ENCODE measurements at regions not wholly inside any gene's neighbourhood (a gene's known extent, or its start where the extent isn't known, plus 50 kb on each side); places are given as distances from the start of the nearest gene placed in this dataset.

DNA sequence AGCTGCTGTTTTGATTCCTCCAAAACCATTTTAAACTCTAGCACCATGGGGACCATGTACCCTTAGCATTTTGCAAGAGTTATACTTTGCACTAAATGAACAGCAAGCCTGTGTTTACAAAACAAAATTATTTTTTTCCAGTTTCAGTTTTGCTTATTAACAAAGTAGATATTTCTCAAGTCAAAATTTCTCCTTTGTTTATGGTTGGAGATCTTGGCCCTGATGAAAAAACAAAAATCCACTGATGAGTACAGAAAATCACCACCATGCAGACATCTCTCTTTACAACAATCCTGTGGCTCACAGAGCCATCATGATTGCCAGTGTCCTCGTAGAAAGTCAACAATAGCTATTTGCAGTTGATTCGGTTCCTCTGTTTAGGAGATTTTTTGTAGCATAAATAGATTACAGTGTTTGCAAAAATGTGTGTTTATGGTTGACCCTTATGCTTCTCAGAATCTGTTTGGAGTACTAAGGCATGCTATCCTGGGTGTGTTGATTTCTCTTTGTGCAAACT lies 201.1 kb upstream of the NUDT4 start:
- TF ChIP-seq FOXM1 (IDR thresholded peaks at IDR 0.05; ENCODE audit: low read depth), result no peak
- TF ChIP-seq FOSL2 (IDR thresholded peaks at IDR 0.05; ENCODE audit: borderline replicate concordance, low read depth), result no peak
- no peak for TF ChIP-seq RFX5 (IDR thresholded peaks at IDR 0.05; ENCODE audit: low read length)
- TF ChIP-seq EZH2phosphoT487 (IDR thresholded peaks at IDR 0.05; ENCODE audit: borderline replicate concordance, low read depth), result no peak
- TF ChIP-seq, protein P1, sequence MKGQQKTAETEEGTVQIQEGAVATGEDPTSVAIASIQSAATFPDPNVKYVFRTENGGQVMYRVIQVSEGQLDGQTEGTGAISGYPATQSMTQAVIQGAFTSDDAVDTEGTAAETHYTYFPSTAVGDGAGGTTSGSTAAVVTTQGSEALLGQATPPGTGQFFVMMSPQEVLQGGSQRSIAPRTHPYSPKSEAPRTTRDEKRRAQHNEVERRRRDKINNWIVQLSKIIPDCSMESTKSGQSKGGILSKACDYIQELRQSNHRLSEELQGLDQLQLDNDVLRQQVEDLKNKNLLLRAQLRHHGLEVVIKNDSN (IDR thresholded peaks at IDR 0.05; ENCODE audit: borderline replicate concordance, low read depth), result no peak
- no peak for TF ChIP-seq CTCF (IDR thresholded peaks at IDR 0.05)
- no peak for TF ChIP-seq RCOR1 (IDR thresholded peaks at IDR 0.05; ENCODE audit: low read length)
- no peak for TF ChIP-seq JUND (IDR thresholded peaks at IDR 0.05)
- TF ChIP-seq, protein P2, sequence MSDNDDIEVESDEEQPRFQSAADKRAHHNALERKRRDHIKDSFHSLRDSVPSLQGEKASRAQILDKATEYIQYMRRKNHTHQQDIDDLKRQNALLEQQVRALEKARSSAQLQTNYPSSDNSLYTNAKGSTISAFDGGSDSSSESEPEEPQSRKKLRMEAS (IDR thresholded peaks at IDR 0.05; ENCODE audit: low read depth), result no peak
- no peak for TF ChIP-seq YY1 (IDR thresholded peaks at IDR 0.05; ENCODE audit: low read depth)
- TF ChIP-seq, protein P3, sequence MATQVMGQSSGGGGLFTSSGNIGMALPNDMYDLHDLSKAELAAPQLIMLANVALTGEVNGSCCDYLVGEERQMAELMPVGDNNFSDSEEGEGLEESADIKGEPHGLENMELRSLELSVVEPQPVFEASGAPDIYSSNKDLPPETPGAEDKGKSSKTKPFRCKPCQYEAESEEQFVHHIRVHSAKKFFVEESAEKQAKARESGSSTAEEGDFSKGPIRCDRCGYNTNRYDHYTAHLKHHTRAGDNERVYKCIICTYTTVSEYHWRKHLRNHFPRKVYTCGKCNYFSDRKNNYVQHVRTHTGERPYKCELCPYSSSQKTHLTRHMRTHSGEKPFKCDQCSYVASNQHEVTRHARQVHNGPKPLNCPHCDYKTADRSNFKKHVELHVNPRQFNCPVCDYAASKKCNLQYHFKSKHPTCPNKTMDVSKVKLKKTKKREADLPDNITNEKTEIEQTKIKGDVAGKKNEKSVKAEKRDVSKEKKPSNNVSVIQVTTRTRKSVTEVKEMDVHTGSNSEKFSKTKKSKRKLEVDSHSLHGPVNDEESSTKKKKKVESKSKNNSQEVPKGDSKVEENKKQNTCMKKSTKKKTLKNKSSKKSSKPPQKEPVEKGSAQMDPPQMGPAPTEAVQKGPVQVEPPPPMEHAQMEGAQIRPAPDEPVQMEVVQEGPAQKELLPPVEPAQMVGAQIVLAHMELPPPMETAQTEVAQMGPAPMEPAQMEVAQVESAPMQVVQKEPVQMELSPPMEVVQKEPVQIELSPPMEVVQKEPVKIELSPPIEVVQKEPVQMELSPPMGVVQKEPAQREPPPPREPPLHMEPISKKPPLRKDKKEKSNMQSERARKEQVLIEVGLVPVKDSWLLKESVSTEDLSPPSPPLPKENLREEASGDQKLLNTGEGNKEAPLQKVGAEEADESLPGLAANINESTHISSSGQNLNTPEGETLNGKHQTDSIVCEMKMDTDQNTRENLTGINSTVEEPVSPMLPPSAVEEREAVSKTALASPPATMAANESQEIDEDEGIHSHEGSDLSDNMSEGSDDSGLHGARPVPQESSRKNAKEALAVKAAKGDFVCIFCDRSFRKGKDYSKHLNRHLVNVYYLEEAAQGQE (IDR thresholded peaks at IDR 0.05; ENCODE audit: low read depth, low read length), result no peak
- no peak for TF ChIP-seq EP300 (IDR thresholded peaks at IDR 0.05; ENCODE audit: borderline replicate concordance in 1 of 2, low read depth in 1 of 2, low read length in 1 of 2)
- TF ChIP-seq, protein P4, sequence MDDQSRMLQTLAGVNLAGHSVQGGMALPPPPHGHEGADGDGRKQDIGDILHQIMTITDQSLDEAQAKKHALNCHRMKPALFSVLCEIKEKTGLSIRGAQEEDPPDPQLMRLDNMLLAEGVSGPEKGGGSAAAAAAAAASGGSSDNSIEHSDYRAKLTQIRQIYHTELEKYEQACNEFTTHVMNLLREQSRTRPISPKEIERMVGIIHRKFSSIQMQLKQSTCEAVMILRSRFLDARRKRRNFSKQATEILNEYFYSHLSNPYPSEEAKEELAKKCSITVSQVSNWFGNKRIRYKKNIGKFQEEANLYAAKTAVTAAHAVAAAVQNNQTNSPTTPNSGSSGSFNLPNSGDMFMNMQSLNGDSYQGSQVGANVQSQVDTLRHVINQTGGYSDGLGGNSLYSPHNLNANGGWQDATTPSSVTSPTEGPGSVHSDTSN (IDR thresholded peaks at IDR 0.05), result no peak
- no peak for TF ChIP-seq POLR2AphosphoS5 (IDR thresholded peaks at IDR 0.05; ENCODE audit: low read depth, low read length)

All from SK-N-SH (cell line).